NB4 (cell line): ENCODE measurements at regions not wholly inside any gene's neighbourhood (a gene's known extent, or its start where the extent isn't known, plus 50 kb on each side); places are given as distances from the start of the nearest gene placed in this dataset.
A peak's percentile ranks its signal among the peaks of the same experiment; 100 is the strongest.
"Not testable (repeated sequence)": the region's sequence is repeated elsewhere in the genome, so short reads cannot be mapped to it uniquely, and the experiment has no call there.

ENCODE experiments used
- DNase-seq: peaks from one replicate; pipeline ENCODE4 v3.0.0; 2010; ENCODE audit warnings: low read depth
- H3K4me3 ChIP-seq: one replicate; pipeline ENCODE4 v1.5.1; 2011; ENCODE audit warnings: mild to moderate bottlenecking, low read depth, low read length, moderate library complexity
- CTCF ChIP-seq: IDR thresholded peaks from one replicate; pipeline ENCODE4 v1.5.1; 2012; ENCODE audit warnings: low read depth, low read length
- MAX ChIP-seq: IDR thresholded peaks from 2 replicates; pipeline ENCODE4 v1.6.1; 2011; ENCODE audit warnings: low read depth, low read length
- MYC ChIP-seq: IDR thresholded peaks from 2 replicates; pipeline ENCODE4 v1.6.1; 2011; ENCODE audit warnings: low read depth, low read length
- POLR2A ChIP-seq: IDR thresholded peaks from 2 replicates; pipeline ENCODE4 v1.6.1; 2011; ENCODE audit warnings: mild to moderate bottlenecking; ENCODE audit not compliant: insufficient read length; ENCODE audit errors: extremely low read depth

- H3K4me3 ChIP-seq: no peak overlapping the region
- DNase-seq: no peak
- TF ChIP-seq CTCF: no peak
- no peak for TF ChIP-seq POLR2A
- TF ChIP-seq MYC: no peak
- TF ChIP-seq MAX: no peak
Measured at GRCh38 chr2:198880421-198880820, 577.3 kb downstream of the SATB2 start.

- TF ChIP-seq MAX (no peak), POLR2A (no peak), MYC (no peak), CTCF (no peak)
- no peak for DNase-seq
- no peak overlapping the region for H3K4me3 ChIP-seq
Measured at GRCh38 chr2:198874472-198874858, 583.3 kb downstream of the SATB2 start.

GRCh38 chr2:198873503-198874471, 584.0 kb downstream of the SATB2 start:
- TF ChIP-seq CTCF (no peak), MAX (no peak)
- H3K4me3 ChIP-seq: no peak overlapping the region
- no peak for DNase-seq

GRCh38 chr2:198863655-198864054, 594.1 kb downstream of the SATB2 start:
- DNase-seq: no peak
- TF ChIP-seq POLR2A: no peak
- no peak for TF ChIP-seq MAX
- TF ChIP-seq CTCF: no peak
- TF ChIP-seq MYC: no peak
- H3K4me3 ChIP-seq: no peak overlapping the region

GRCh38 chr2:198861080-198861479, 596.7 kb downstream of the SATB2 start:
- TF ChIP-seq CTCF (no peak), MYC (no peak), POLR2A (no peak), MAX (no peak)

GRCh38 chr2:198857246-198857645, 600.5 kb downstream of the SATB2 start:
- TF ChIP-seq MAX: no peak
- TF ChIP-seq POLR2A: no peak
- TF ChIP-seq MYC: no peak
- no peak for TF ChIP-seq CTCF

More at GRCh38 chr2:198861080-198861479, 596.7 kb downstream of the SATB2 start:
- DNase-seq: no peak
- no peak overlapping the region for H3K4me3 ChIP-seq

GRCh38 chr2:198855746-198856145, 602.0 kb downstream of the SATB2 start:
- not testable (repeated sequence) for H3K4me3 ChIP-seq, DNase-seq

More at GRCh38 chr2:198857246-198857645, 600.5 kb downstream of the SATB2 start:
- H3K4me3 ChIP-seq: no peak overlapping the region
- DNase-seq: peak; percentile 67
